HFF-Myc (cell line): ENCODE measurements at regions not wholly inside any gene's neighbourhood (a gene's known extent, or its start where the extent isn't known, plus 50 kb on each side); places are given as distances from the start of the nearest gene placed in this dataset.
"Not testable (repeated sequence)": the region's sequence is repeated elsewhere in the genome, so short reads cannot be mapped to it uniquely, and the experiment has no call there.

Source experiments
- DNase-seq: peaks from one replicate; pipeline ENCODE4 v3.0.0-alpha.2; 2011; ENCODE audit warnings: low read depth; ENCODE audit errors: extremely low read depth
- H3K4me3 ChIP-seq: replicated peaks from 2 replicates; pipeline ENCODE4 v1.5.1; 2011; ENCODE audit warnings: low read depth, mild to moderate bottlenecking, control low read depth, low read length
- CTCF ChIP-seq: IDR thresholded peaks from 2 replicates; pipeline ENCODE4 v1.5.1; 2012; ENCODE audit warnings: mild to moderate bottlenecking, low read depth, low read length, control low read depth; ENCODE audit errors: missing control alignments

- DNase-seq, result no peak
- TF ChIP-seq CTCF, result no peak
- H3K4me3 ChIP-seq, result no peak overlapping the region
These were observed 207.7 kb upstream of the GJE1 start for GRCh38 chr6:141925001-141925400.

GRCh38 chr6:141922898-141923297 lies 209.8 kb upstream of the GJE1 start:
- no peak overlapping the region for H3K4me3 ChIP-seq
- TF ChIP-seq CTCF, result no peak
- DNase-seq, result no peak

- DNase-seq, H3K4me3 ChIP-seq: not testable (repeated sequence)
These were observed 215.8 kb upstream of the GJE1 start for GRCh38 chr6:141916682-141917505.

GRCh38 chr6:141914646-141915045 lies 218.1 kb upstream of the GJE1 start:
- no peak for TF ChIP-seq CTCF
- DNase-seq, result no peak
- H3K4me3 ChIP-seq, result no peak overlapping the region

- no peak for DNase-seq
- TF ChIP-seq CTCF, result no peak
- H3K4me3 ChIP-seq, result no peak overlapping the region
These were observed 226.1 kb upstream of the GJE1 start for GRCh38 chr6:141906569-141907080.

GRCh38 chr6:141890661-141891060 lies 242.1 kb upstream of the GJE1 start:
- no peak overlapping the region for H3K4me3 ChIP-seq
- no peak for DNase-seq
- no peak for TF ChIP-seq CTCF

- DNase-seq, result no peak
- no peak for TF ChIP-seq CTCF
- H3K4me3 ChIP-seq, result no peak overlapping the region
These were observed 247.9 kb upstream of the GJE1 start for GRCh38 chr6:141884850-141885249.
